ENCODE measurements at regions not wholly inside any gene's neighbourhood (a gene's known extent, or its start where the extent isn't known, plus 50 kb on each side); places are given as distances from the start of the nearest gene placed in this dataset.

- no TSS peak for BruUV-seq (replicated peaks)
- Histone ChIP-seq H3K27me3 (ENCODE audit: control insufficient read depth, insufficient read depth, low read length) (peaks cover under 1% of the 10 kb centered on the region; the same call in 1 of the 2 replicates), H3K9me3 (ENCODE audit: control insufficient read depth, insufficient read depth, low read depth, low read length) (no peaks in the 10 kb centered on the region), H3K27ac (ENCODE audit: low read length) (no peak overlapping the region), H3K4me3 (ENCODE audit: low read depth in 2 of 2, low read length in 2 of 2) (no peak overlapping the region), H3K4me1 (ENCODE audit: control insufficient read depth, insufficient read depth, low read length) (no peaks in the 10 kb centered on the region), H3K36me3 (ENCODE audit: control insufficient read depth, insufficient read depth, low read length) (no peaks in the 10 kb centered on the region)
- ATAC-seq (no peak), DNase-seq (ENCODE audit: low read depth, low spot score) (no peak)
- TF ChIP-seq SIN3A (IDR thresholded peaks at IDR 0.05; ENCODE audit: borderline replicate concordance, insufficient read depth, low read depth, low read length) (no peak), REST (IDR thresholded peaks at IDR 0.05; ENCODE audit: insufficient read depth in 1 of 2, low read depth in 2 of 2, low read length in 1 of 2) (no peak), POLR2AphosphoS5 (IDR thresholded peaks at IDR 0.05; ENCODE audit: low read depth, low read length) (no peak), TCF7L2 (IDR thresholded peaks at IDR 0.05; ENCODE audit: low read depth, low read length) (no peak), CTCF (IDR thresholded peaks at IDR 0.05) (no peak)
- POLR2A ChIA-PET, result no interaction called here
- CTCF ChIA-PET, result no interaction called here
- in situ Hi-C loops (cut with HindIII; ENCODE audit: low pct_unique_long_range_greater_than_20kb, low sequenced_read_pairs), result no loop called here
- intact Hi-C loops (cut with micrococcal nuclease; ENCODE audit: unreplicated experiment), result no loop called here
Observed at GRCh38 chr1:229184066-229184465, 86.8 kb upstream of the RAB4A start.

GRCh38 chr1:229185963-229186362 lies 84.9 kb upstream of the RAB4A start:
- in situ Hi-C loops (cut with HindIII; ENCODE audit: low pct_unique_long_range_greater_than_20kb, low sequenced_read_pairs) (no loop called here), intact Hi-C loops (cut with micrococcal nuclease; ENCODE audit: unreplicated experiment) (no loop called here)
- Histone ChIP-seq H3K27ac (ENCODE audit: low read length) (no peak overlapping the region), H3K4me1 (ENCODE audit: control insufficient read depth, insufficient read depth, low read length) (no peaks in the 10 kb centered on the region), H3K4me3 (ENCODE audit: low read depth in 2 of 2, low read length in 2 of 2) (no peak overlapping the region), H3K9me3 (ENCODE audit: control insufficient read depth, insufficient read depth, low read depth, low read length) (no peaks in the 10 kb centered on the region), H3K27me3 (ENCODE audit: control insufficient read depth, insufficient read depth, low read length) (peaks cover 3% of the 10 kb centered on the region; the same call in 1 of the 2 replicates), H3K36me3 (ENCODE audit: control insufficient read depth, insufficient read depth, low read length) (no peaks in the 10 kb centered on the region)
- CTCF ChIA-PET, result no interaction called here
- no TSS peak for BruUV-seq (replicated peaks)
- POLR2A ChIA-PET, result no interaction called here
- no peak for TF ChIP-seq CTCF (IDR thresholded peaks at IDR 0.05)
- no peak for TF ChIP-seq REST (IDR thresholded peaks at IDR 0.05; ENCODE audit: insufficient read depth in 1 of 2, low read depth in 2 of 2, low read length in 1 of 2)
- no peak for TF ChIP-seq SIN3A (IDR thresholded peaks at IDR 0.05; ENCODE audit: borderline replicate concordance, insufficient read depth, low read depth, low read length)
- TF ChIP-seq TCF7L2 (IDR thresholded peaks at IDR 0.05; ENCODE audit: low read depth, low read length), result no peak
- ATAC-seq, result no peak
- DNase-seq (ENCODE audit: low read depth, low spot score), result no peak

All from Panc1 (cell line).